Activated CD8-positive, alpha-beta T cell treated with anti-CD3 and anti-CD28 coated beads for 36 hours (primary cell): ENCODE measurements at regions not wholly inside any gene's neighbourhood (a gene's known extent, or its start where the extent isn't known, plus 50 kb on each side); places are given as distances from the start of the nearest gene placed in this dataset.

Experiments used
- ATAC-seq: fragments of 200-7000 bp; cut with Tn5 transposase; one replicate; pipeline ENCODE4 v1.10.0; 2021; ENCODE audit warnings: mild to moderate bottlenecking, moderate library complexity
- CTCF ChIA-PET: fragments of 350-600 bp; sonication (Branson Sonifier 250); formaldehyde crosslinking; loops from one replicate; lab custom pipeline; 2021; ENCODE audit warnings: antibody characterized with exemption; lab: Charles Lee
- POLR2A ChIA-PET: fragments of 350-600 bp; sonication (Branson Sonifier 250); formaldehyde crosslinking; loops from one replicate; lab custom pipeline; 2021; ENCODE audit warnings: antibody characterized with exemption; lab: Charles Lee
- DNase-seq: peaks from one replicate; pipeline ENCODE4 v3.0.0-alpha.2; 2020
- H3K27ac Mint-ChIP-seq: one replicate; pipeline ENCODE4 v1.8.0; 2021; ENCODE audit warnings: mild to moderate bottlenecking, mixed read lengths
- H3K27me3 Mint-ChIP-seq: one replicate; pipeline ENCODE4 v1.8.0; 2021; ENCODE audit warnings: mixed read lengths
- H3K36me3 Mint-ChIP-seq: one replicate; pipeline ENCODE4 v1.8.0; 2021; ENCODE audit warnings: low read depth, mixed read lengths
- H3K4me1 Mint-ChIP-seq: one replicate; pipeline ENCODE4 v1.8.0; 2021; ENCODE audit warnings: low read depth, mixed read lengths
- H3K4me3 Mint-ChIP-seq: one replicate; pipeline ENCODE4 v1.8.0; 2021; ENCODE audit warnings: mild to moderate bottlenecking, moderate library complexity, mixed read lengths
- H3K9me3 Mint-ChIP-seq: one replicate; pipeline ENCODE4 v1.8.0; 2021; ENCODE audit warnings: mixed read lengths
- intact Hi-C: fragments of 100-400 bp; cut with micrococcal nuclease; formaldehyde crosslinking; loops from one replicate; pipeline ENCODE4 v1.10.0; 2022
- TF ChIP-seq, protein P1 (sequence below): fragments of 200-600 bp; IDR thresholded peaks from one replicate; pipeline ENCODE4 v1.8.0; 2022; ENCODE audit warnings: antibody characterized with exemption, mild to moderate bottlenecking

DNA sequence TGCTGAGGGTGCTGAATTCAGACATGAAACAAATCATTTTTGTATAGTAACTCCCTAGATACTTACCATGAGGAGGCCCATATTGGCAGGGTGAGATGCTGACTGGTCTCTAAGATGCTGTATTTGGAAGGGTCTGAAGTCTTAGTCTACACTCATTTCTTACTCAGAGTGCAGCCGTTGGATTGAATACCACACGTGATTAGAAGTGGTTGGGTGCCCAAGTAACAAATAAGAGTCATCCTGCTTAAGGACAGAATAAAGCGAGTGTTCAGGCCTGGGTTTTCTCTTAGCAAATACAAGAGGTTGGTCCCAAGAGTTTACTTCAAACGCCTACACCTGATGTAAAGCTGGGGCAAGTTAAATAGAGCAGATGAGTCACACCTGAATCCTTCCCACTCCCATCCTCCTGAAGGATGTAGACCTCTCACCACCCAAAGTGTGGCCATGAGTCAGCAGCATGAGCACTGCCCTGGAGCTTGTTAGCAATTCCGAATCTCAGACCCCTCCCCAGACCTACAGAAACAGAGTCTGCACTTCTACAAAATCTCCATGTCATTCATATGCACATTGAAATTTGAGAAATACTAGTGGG lies 284.6 kb upstream of the CDH5 start:
- POLR2A ChIA-PET, result no interaction called here
- DNase-seq, result no peak
- CTCF ChIA-PET, result no interaction called here
- no peak overlapping the region for H3K4me3 Mint-ChIP-seq
- H3K4me1 Mint-ChIP-seq, result no peaks in the 10 kb centered on the region
- TF ChIP-seq, protein P1, sequence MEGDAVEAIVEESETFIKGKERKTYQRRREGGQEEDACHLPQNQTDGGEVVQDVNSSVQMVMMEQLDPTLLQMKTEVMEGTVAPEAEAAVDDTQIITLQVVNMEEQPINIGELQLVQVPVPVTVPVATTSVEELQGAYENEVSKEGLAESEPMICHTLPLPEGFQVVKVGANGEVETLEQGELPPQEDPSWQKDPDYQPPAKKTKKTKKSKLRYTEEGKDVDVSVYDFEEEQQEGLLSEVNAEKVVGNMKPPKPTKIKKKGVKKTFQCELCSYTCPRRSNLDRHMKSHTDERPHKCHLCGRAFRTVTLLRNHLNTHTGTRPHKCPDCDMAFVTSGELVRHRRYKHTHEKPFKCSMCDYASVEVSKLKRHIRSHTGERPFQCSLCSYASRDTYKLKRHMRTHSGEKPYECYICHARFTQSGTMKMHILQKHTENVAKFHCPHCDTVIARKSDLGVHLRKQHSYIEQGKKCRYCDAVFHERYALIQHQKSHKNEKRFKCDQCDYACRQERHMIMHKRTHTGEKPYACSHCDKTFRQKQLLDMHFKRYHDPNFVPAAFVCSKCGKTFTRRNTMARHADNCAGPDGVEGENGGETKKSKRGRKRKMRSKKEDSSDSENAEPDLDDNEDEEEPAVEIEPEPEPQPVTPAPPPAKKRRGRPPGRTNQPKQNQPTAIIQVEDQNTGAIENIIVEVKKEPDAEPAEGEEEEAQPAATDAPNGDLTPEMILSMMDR, result no peak
- intact Hi-C loops, result no loop called here
- ATAC-seq, result no peak
- H3K9me3 Mint-ChIP-seq, result no peaks in the 10 kb centered on the region
- H3K36me3 Mint-ChIP-seq, result no peaks in the 10 kb centered on the region
- H3K27me3 Mint-ChIP-seq, result peaks cover 8% of the 10 kb centered on the region
- H3K27ac Mint-ChIP-seq, result no peak overlapping the region

DNA sequence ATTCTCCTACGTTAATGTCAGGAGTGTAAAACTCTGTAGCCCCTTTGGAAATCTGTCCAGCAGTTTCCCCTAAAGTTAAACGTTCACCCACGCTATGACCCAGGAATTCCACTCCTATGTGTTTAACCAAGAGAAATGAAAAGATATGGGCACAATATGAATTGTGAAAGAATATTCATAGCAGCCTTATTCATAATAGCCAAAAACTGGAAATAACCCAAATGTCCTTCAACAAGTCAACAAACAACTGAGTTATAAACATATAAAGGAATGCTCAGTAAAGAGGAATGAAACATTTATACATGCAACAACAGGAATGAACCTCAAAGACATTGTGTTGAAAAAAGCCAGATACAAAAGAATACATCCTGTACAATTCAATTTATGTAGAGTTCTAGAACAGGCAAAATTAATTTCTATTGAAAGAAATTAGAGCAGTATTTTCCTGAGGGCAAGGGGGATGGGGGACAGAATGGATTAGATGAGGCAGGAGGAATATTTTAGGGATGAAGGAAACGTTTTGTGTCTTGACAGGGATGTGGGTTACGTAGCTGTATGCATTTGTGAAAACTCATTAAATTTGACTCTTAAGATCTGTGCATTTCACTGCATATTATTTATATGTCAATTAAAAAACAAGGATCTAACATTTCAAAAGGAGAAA lies 286.7 kb upstream of the CDH5 start:
- TF ChIP-seq, protein P1, result no peak
- ChIA-PET CTCF (no interaction called here), POLR2A (no interaction called here)
- Mint-ChIP-seq H3K27ac (no peak overlapping the region), H3K4me1 (no peaks in the 10 kb centered on the region), H3K27me3 (peaks cover 9% of the 10 kb centered on the region), H3K9me3 (no peaks in the 10 kb centered on the region), H3K4me3 (no peak overlapping the region), H3K36me3 (no peaks in the 10 kb centered on the region)
- DNase-seq (no peak), ATAC-seq (no peak)
- intact Hi-C loops, result no loop called here

DNA sequence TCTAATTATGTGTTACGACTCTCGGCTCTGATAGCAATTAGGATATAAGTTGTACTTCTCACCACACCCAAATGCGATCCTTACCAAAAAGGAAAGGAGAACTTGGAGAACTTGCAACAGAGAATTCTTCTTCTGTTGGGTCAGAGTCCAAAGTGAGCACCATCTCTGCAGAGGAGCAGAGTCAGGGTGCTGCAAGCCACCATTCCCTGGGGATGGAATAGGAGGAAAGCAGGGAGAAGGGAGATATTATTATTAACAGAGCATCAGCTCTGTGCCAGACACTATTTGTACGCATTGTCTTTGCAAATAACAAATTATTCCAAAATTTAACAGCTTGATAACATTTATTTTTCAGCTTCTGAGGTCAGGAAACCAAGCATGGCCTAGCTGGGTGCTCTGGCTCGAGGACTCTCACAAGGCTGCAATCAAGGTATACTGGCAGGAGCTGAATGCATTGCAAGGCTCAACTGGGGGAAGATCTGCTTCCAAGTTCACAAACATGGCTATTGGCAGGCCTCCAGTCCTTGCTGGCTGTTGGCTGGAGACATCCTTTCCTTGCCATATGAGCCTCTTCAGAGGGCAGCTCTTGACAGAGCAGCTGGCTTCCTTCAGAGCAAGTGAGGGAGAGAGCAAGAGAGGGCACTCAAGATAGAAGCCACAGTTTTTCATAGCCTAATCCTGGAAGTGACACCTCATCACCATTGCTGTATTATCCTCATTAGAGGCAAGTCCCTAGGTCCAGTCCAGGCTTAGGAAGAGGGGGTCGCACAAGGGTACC lies 296.2 kb upstream of the CDH5 start:
- TF ChIP-seq, protein P1, result no peak
- ChIA-PET CTCF (no interaction called here), POLR2A (no interaction called here)
- no peaks in the 10 kb centered on the region for H3K36me3 Mint-ChIP-seq
- intact Hi-C loops, result no loop called here
- H3K9me3 Mint-ChIP-seq, result no peaks in the 10 kb centered on the region
- ATAC-seq (no peak), DNase-seq (no peak)
- no peak overlapping the region for H3K4me3 Mint-ChIP-seq
- H3K27me3 Mint-ChIP-seq, result peaks cover 7% of the 10 kb centered on the region
- no peak overlapping the region for H3K27ac Mint-ChIP-seq
- no peaks in the 10 kb centered on the region for H3K4me1 Mint-ChIP-seq

DNA sequence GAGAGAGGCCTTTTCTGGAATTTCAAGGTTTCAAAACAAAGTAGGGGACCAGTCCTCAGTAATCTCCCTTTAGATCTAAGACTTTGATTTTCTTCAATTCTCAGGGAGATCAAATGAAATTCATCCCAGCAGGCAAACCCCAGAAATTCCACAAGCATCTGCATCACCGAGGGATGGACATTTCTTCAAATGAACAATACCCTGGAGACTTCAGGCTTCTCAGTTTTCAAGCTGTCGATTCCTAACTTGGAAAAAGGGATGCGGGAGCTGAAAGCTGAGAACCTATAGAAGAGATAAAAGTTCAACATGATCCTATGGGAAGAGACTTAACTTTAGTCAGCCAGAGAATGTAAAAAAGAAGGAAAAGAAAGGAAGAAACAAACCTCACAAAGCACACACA lies 296.9 kb upstream of the CDH5 start:
- intact Hi-C loops, result no loop called here
- POLR2A ChIA-PET, result no interaction called here
- TF ChIP-seq, protein P1, result no peak
- H3K27me3 Mint-ChIP-seq, result peaks cover 5% of the 10 kb centered on the region
- DNase-seq (no peak), ATAC-seq (no peak)
- H3K36me3 Mint-ChIP-seq, result no peaks in the 10 kb centered on the region
- H3K9me3 Mint-ChIP-seq, result no peaks in the 10 kb centered on the region
- no peak overlapping the region for H3K4me3 Mint-ChIP-seq
- H3K27ac Mint-ChIP-seq, result no peak overlapping the region
- CTCF ChIA-PET, result no interaction called here
- no peaks in the 10 kb centered on the region for H3K4me1 Mint-ChIP-seq

DNA sequence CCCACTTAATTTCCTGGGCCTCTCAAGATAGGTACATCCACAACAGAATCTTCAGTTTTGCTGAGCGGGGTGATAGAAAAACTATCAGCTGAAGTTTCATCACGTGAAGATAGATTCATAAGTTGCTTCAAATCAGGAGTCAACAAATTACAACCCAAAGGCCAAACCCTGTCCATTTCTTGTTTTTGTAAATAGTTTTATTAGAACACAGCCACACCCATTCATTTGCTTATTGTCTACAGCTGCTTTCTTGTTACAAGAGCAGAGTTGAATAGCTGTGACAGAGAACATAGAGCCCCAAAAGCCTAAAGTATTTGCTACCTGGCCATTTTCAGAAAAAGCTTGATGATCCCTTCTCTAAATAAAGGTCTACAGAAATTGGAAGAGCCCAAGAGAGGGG lies 300.1 kb upstream of the CDH5 start:
- Mint-ChIP-seq H3K4me3 (no peak overlapping the region), H3K9me3 (no peaks in the 10 kb centered on the region), H3K27ac (no peak overlapping the region), H3K27me3 (peaks cover 1% of the 10 kb centered on the region), H3K36me3 (no peaks in the 10 kb centered on the region), H3K4me1 (no peaks in the 10 kb centered on the region)
- DNase-seq (no peak), ATAC-seq (no peak)
- POLR2A ChIA-PET, result no interaction called here
- intact Hi-C loops, result no loop called here
- CTCF ChIA-PET, result no interaction called here
- TF ChIP-seq, protein P1, result no peak
